Choroid plexus epithelial cell (primary cell): ENCODE measurements at regions not wholly inside any gene's neighbourhood (a gene's known extent, or its start where the extent isn't known, plus 50 kb on each side); places are given as distances from the start of the nearest gene placed in this dataset.

Experiments used
- DNase-seq: peaks from one replicate; pipeline ENCODE4 v3.0.0-alpha.2; 2010; ENCODE audit warnings: low read depth
- H3K4me3 ChIP-seq: 2 replicates; pipeline ENCODE4 v1.5.1; 2011; ENCODE audit warnings: low read depth, mild to moderate bottlenecking, control low read depth, low read length, moderate library complexity
- CTCF ChIP-seq: conservative IDR thresholded peaks from 2 replicates; pipeline ENCODE4 v1.5.1; 2011; ENCODE audit warnings: low read depth, mild to moderate bottlenecking, control low read depth, inconsistent platforms, low read length, moderate library complexity

- H3K4me3 ChIP-seq, result no peak overlapping the region
- DNase-seq, result no peak
- TF ChIP-seq CTCF, result no peak
Observed at GRCh38 chr7:142594078-142594477, 155.2 kb upstream of the PRSS1 start.

GRCh38 chr7:142593106-142593505, 156.2 kb upstream of the PRSS1 start:
- no peak overlapping the region for H3K4me3 ChIP-seq
- DNase-seq, result no peak
- TF ChIP-seq CTCF, result no peak

GRCh38 chr7:142592664-142593063, 156.6 kb upstream of the PRSS1 start:
- DNase-seq, result no peak
- no peak overlapping the region for H3K4me3 ChIP-seq
- no peak for TF ChIP-seq CTCF

GRCh38 chr7:142592231-142592630, 157.0 kb upstream of the PRSS1 start:
- no peak for TF ChIP-seq CTCF
- DNase-seq, result no peak
- no peak overlapping the region for H3K4me3 ChIP-seq

GRCh38 chr7:142590830-142591457, 158.3 kb upstream of the PRSS1 start:
- DNase-seq, result no peak
- TF ChIP-seq CTCF, result no peak

GRCh38 chr7:142590077-142590476, 159.2 kb upstream of the PRSS1 start:
- no peak overlapping the region for H3K4me3 ChIP-seq
- no peak for TF ChIP-seq CTCF
- no peak for DNase-seq

More at GRCh38 chr7:142590830-142591457, 158.3 kb upstream of the PRSS1 start:
- no peak overlapping the region for H3K4me3 ChIP-seq

- TF ChIP-seq CTCF, result peak; percentile 96
- peak; percentile 94 for DNase-seq
- no peak overlapping the region for H3K4me3 ChIP-seq
Observed at GRCh38 chr7:142587578-142588191, 161.6 kb upstream of the PRSS1 start.
